ENCODE measurements at regions not wholly inside any gene's neighbourhood (a gene's known extent, or its start where the extent isn't known, plus 50 kb on each side); places are given as distances from the start of the nearest gene placed in this dataset.

- no peak for TF ChIP-seq CTCF (conservative IDR thresholded peaks at IDR 0.05; ENCODE audit: control insufficient read depth, insufficient read depth, low read depth, low read length)
- H3K4me3 ChIP-seq (ENCODE audit: control insufficient read depth, low read depth, low read length), result no peak overlapping the region
- DNase-seq (ENCODE audit: low read depth), result no peak
Observed at GRCh38 chr5:159539678-159540077, 209.4 kb upstream of the IL12B start.

- DNase-seq (ENCODE audit: low read depth), result no peak
Observed at GRCh38 chr5:159543326-159543725, 213.0 kb upstream of the IL12B start.

GRCh38 chr5:159545156-159545555 is 214.9 kb upstream of the IL12B start:
- DNase-seq (ENCODE audit: low read depth), result no peak
- TF ChIP-seq CTCF (conservative IDR thresholded peaks at IDR 0.05; ENCODE audit: control insufficient read depth, insufficient read depth, low read depth, low read length), result no peak
- no peak overlapping the region for H3K4me3 ChIP-seq (ENCODE audit: control insufficient read depth, low read depth, low read length)

More at GRCh38 chr5:159543326-159543725, 213.0 kb upstream of the IL12B start:
- TF ChIP-seq CTCF (conservative IDR thresholded peaks at IDR 0.05; ENCODE audit: control insufficient read depth, insufficient read depth, low read depth, low read length), result no peak
- no peak overlapping the region for H3K4me3 ChIP-seq (ENCODE audit: control insufficient read depth, low read depth, low read length)

DNA sequence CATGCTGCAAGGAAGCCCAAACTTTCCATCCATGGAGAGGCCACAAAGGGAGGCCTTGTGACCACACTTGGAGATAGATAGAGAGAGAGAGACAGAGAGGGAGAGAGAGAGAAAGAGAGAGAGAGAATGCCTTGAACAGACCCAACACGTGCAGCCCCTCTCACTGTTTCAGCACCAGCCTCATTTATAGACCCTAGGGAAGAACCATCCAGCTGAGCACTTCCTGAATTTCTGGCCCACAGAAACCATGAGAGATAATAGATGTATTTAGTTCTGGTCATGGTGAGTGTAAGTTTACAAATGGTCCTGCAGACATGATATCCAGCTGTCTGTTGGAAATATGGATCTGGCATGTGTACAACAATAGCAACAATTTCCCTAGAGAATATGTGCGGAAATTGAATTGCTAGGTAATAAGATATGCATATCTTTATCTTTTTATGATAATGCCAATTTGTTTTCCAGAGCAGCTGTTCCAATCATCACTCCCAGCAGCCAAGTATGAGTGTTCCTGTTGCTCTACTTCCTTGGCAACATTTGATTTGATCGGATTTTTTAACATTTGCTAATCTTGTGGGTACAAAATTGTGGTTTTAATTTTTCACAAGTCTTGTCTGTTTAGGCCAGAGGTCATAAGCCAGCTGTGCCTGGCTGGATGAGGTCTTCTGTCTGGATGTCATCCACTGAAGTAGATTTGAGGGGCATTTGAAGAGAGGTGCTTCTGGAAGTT is 217.3 kb upstream of the IL12B start:
- no peak overlapping the region for H3K4me3 ChIP-seq (ENCODE audit: control insufficient read depth, low read depth, low read length)
- DNase-seq (ENCODE audit: low read depth), result peak; percentile 40
- no peak for TF ChIP-seq CTCF (conservative IDR thresholded peaks at IDR 0.05; ENCODE audit: control insufficient read depth, insufficient read depth, low read depth, low read length)

GRCh38 chr5:159548517-159548916 is 218.2 kb upstream of the IL12B start:
- no peak overlapping the region for H3K4me3 ChIP-seq (ENCODE audit: control insufficient read depth, low read depth, low read length)
- DNase-seq (ENCODE audit: low read depth), result peak; percentile 41
- TF ChIP-seq CTCF (conservative IDR thresholded peaks at IDR 0.05; ENCODE audit: control insufficient read depth, insufficient read depth, low read depth, low read length), result peak; percentile 7

DNA sequence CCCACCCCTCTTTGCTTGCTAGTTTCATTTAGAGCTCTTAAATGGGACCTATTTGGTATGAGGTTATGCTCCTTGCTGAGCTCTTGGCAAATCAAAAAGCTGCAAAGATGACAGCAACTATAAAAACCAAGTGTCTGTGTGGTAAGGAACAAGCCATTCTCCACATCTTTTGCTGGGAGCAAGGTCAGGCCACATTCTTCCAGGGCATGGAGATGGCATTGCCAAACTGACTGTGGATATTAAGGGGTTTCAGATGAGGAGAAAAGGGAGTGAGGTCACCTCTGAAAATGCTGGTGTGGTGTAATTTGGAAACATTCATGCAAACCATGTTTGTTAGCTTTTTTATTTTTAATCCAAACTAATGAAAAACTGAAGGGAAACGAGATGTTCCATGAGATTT is 218.8 kb upstream of the IL12B start:
- no peak for DNase-seq (ENCODE audit: low read depth)
- TF ChIP-seq CTCF (conservative IDR thresholded peaks at IDR 0.05; ENCODE audit: control insufficient read depth, insufficient read depth, low read depth, low read length), result no peak
- no peak overlapping the region for H3K4me3 ChIP-seq (ENCODE audit: control insufficient read depth, low read depth, low read length)

Data from fibroblast of mammary gland (primary cell).